ENCODE measurements at regions not wholly inside any gene's neighbourhood (a gene's known extent, or its start where the extent isn't known, plus 50 kb on each side); places are given as distances from the start of the nearest gene placed in this dataset.

GRCh38 chr15:47412802-47413201 lies 304.5 kb upstream of the SEMA6D start:
- Histone ChIP-seq H3K27me3 (no peaks in the 10 kb centered on the region), H3K36me3 (no peaks in the 10 kb centered on the region), H3K4me1 (peaks cover 9 to 22% of the 10 kb centered on the region in 2 donors), H3K4me3 (no peak overlapping the region), H3K9me3 (no peaks in the 10 kb centered on the region), H3K27ac (no peak overlapping the region)
- TF ChIP-seq CTCF (IDR thresholded peaks at IDR 0.05): no peak
- intact Hi-C loops (cut with DNase I): no loop called here
- DNase-seq (ENCODE audit: low spot score in 2 of 2): no peak

GRCh38 chr15:47414207-47414606 lies 303.1 kb upstream of the SEMA6D start:
- Histone ChIP-seq H3K36me3 (no peaks in the 10 kb centered on the region), H3K4me3 (no peak overlapping the region), H3K27ac (no peak overlapping the region), H3K27me3 (no peaks in the 10 kb centered on the region), H3K4me1 (peaks cover 5 to 15% of the 10 kb centered on the region in 2 donors), H3K9me3 (no peaks in the 10 kb centered on the region)
- no peak for DNase-seq (ENCODE audit: low spot score in 2 of 2)
- no peak for TF ChIP-seq CTCF (IDR thresholded peaks at IDR 0.05)
- intact Hi-C loops (cut with DNase I): no loop called here

DNA sequence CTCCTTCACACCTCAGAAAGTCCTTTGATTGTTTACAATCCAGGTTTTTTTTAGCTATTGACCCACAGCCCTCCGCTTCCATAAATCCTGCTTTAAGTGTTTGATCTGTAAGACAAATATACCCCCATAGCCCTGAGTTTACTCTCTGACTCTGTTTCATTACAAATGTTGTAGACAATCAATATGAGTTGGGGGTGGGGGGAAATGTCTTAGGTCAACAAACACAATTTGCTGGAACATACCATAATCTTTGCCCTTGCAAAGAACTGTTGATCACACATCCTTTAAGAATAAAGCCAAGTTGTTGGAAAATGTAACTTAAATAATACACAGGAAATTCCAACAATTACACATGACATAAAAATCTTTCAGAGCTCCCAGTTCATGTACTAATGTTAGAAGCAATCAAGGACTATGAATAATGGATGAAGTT lies 301.8 kb upstream of the SEMA6D start:
- H3K9me3 ChIP-seq: no peaks in the 10 kb centered on the region

DNA sequence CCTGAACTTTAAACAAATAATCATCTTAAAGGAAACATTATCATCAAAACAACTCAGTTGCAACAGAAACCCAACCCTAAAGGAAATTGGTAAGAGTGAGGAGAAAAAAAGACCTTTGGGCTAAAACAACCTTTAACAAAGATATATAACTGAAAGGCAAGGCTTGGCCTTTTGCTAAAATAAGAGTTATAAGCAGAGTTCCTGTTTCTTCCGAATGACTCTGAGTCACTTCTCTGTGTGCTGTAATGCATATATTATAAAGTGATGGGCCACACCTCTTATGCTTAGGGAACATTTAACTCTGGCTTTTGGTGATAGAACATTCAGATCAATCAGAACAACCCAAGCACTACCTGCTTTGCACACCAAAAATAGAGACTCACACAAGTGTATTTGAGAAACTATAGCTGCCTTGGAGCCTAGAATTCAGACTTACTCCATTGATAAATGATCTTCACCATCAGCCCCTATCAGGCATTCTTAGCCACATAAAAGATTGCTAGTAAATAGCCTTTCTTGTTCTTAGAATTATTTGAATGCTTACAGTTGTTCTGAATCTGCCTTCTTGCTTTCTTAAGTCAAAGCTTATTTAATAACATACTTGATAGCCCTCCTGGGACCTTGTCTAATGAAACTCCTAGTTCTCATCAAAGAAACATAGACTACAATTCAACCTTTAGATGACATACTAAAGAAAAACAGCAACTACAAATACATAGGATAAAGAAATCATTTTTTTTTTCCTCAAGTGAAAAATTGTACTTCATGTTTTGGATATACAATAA lies 294.2 kb upstream of the SEMA6D start:
- intact Hi-C loops (cut with DNase I): no loop called here
- no peak overlapping the region for H3K27ac ChIP-seq
- no peak for TF ChIP-seq CTCF (IDR thresholded peaks at IDR 0.05)
- H3K27me3 ChIP-seq: no peaks in the 10 kb centered on the region
- no peak overlapping the region for H3K4me3 ChIP-seq
- DNase-seq (ENCODE audit: low spot score in 2 of 2): no peak
- no peaks in the 10 kb centered on the region for H3K4me1 ChIP-seq
- H3K9me3 ChIP-seq: no peaks in the 10 kb centered on the region
- no peaks in the 10 kb centered on the region for H3K36me3 ChIP-seq

More for the DNA sequence above, 301.8 kb upstream of the SEMA6D start:
- DNase-seq (ENCODE audit: low spot score in 2 of 2): no peak
- H3K4me3 ChIP-seq: no peak overlapping the region
- intact Hi-C loops (cut with DNase I): no loop called here
- H3K4me1 ChIP-seq: peaks cover 5 to 7% of the 10 kb centered on the region in 2 donors
- H3K27me3 ChIP-seq: no peaks in the 10 kb centered on the region
- H3K36me3 ChIP-seq: no peaks in the 10 kb centered on the region
- peak overlapping the region; percentile 35 to 48 for H3K27ac ChIP-seq
- TF ChIP-seq CTCF (IDR thresholded peaks at IDR 0.05): no peak

DNA sequence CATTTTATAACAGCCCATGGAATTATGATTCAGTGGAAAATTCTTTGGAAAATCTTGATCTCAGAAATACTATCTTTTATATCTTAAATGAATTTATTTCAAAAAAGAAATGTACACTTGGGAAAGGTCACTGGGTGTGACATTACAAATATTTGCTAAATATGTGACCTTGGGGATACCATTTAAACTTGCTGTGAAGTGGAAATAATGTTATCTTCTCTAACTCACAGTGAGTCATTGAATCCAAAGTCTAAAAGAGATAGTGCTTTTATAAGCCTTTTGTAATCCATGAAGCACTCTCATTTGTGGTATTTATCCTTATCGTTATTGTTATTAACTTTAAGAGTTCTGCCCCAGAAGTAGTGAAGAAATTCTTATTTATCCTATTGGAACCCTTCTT lies 289.8 kb upstream of the SEMA6D start:
- H3K4me1 ChIP-seq: no peaks in the 10 kb centered on the region
- no peaks in the 10 kb centered on the region for H3K9me3 ChIP-seq
- H3K27ac ChIP-seq: no peak overlapping the region
- H3K36me3 ChIP-seq: no peaks in the 10 kb centered on the region
- DNase-seq (ENCODE audit: low spot score in 2 of 2): no peak
- no peak overlapping the region for H3K4me3 ChIP-seq
- H3K27me3 ChIP-seq: no peaks in the 10 kb centered on the region
- no peak for TF ChIP-seq CTCF (IDR thresholded peaks at IDR 0.05)
- intact Hi-C loops (cut with DNase I): no loop called here
